ENCODE measurements at regions not wholly inside any gene's neighbourhood (a gene's known extent, or its start where the extent isn't known, plus 50 kb on each side); places are given as distances from the start of the nearest gene placed in this dataset.

- TF ChIP-seq ETS1 (IDR thresholded peaks at IDR 0.05) = no peak
- no peak for TF ChIP-seq CREB1 (CRISPR knock-in tag; IDR thresholded peaks at IDR 0.05; ENCODE audit: low read depth)
- no peak for TF ChIP-seq POLR2AphosphoS5 (IDR thresholded peaks at IDR 0.05; ENCODE audit: low read depth)
- no peak for TF ChIP-seq ZNF114 (CRISPR knock-in tag; IDR thresholded peaks at IDR 0.05)
These were observed 483.0 kb downstream of the DHX35 start (continued) for GRCh38 chr20:39445095-39445494.

- no peaks in the 10 kb centered on the region for H3K36me3 Mint-ChIP-seq (ENCODE audit: low read depth)
- ATAC-seq (no peak), DNase-seq (ENCODE audit: low spot score) (no peak)
- Histone ChIP-seq H3K4me2 (no peak overlapping the region), H3K79me2 (replicated peaks; ENCODE audit: insufficient read depth) (no peaks in the 10 kb centered on the region), H2AFZ (no peak overlapping the region), H3K9me2 (ENCODE audit: insufficient read depth) (no peaks in the 10 kb centered on the region), H4K20me1 (replicated peaks; ENCODE audit: insufficient read depth) (no peaks in the 10 kb centered on the region), H3K27me3 (ENCODE audit: insufficient read depth) (no peaks in the 10 kb centered on the region), H3K4me1 (ENCODE audit: insufficient read depth) (no peaks in the 10 kb centered on the region), H3K27ac (ENCODE audit: low read depth) (no peak overlapping the region), H3F3A (replicated peaks; ENCODE audit: low read depth) (no peaks in the 10 kb centered on the region), H3K4me3 (no peak overlapping the region), H3K36me3 (ENCODE audit: insufficient read depth) (no peaks in the 10 kb centered on the region)
- no peak overlapping the region for H3K4me3 Mint-ChIP-seq
- TF ChIP-seq ETS1 (IDR thresholded peaks at IDR 0.05) = no peak
- no peak for TF ChIP-seq EZH2 (IDR thresholded peaks at IDR 0.05; ENCODE audit: low read depth, unreplicated experiment)
- TF ChIP-seq POLR2AphosphoS5 (IDR thresholded peaks at IDR 0.05; ENCODE audit: low read depth) = no peak
- no peak for TF ChIP-seq CTCF (conservative IDR thresholded peaks at IDR 0.05; ENCODE audit: low read depth in 2 of 2)
- H3K27me3 Mint-ChIP-seq (ENCODE audit: insufficient read depth, low read depth, poor library complexity) = peaks cover 4% of the 10 kb centered on the region
- H3K4me1 Mint-ChIP-seq = no peaks in the 10 kb centered on the region
- H3K27ac Mint-ChIP-seq = no peak overlapping the region
- H3K9me3 Mint-ChIP-seq = no peaks in the 10 kb centered on the region
These were observed 471.3 kb downstream of the DHX35 start for GRCh38 chr20:39433466-39433865.

GRCh38 chr20:39431091-39431880 is 469.1 kb downstream of the DHX35 start:
- DNase-seq (ENCODE audit: low spot score) (no peak), ATAC-seq (no peak)
- H3K4me2 ChIP-seq = no peak overlapping the region
- H3K27ac Mint-ChIP-seq = no peak overlapping the region
- no peaks in the 10 kb centered on the region for H3K27me3 ChIP-seq (ENCODE audit: insufficient read depth)
- H3K27ac ChIP-seq (ENCODE audit: low read depth) = no peak overlapping the region
- H3K4me1 Mint-ChIP-seq = no peaks in the 10 kb centered on the region
- H2AFZ ChIP-seq = no peak overlapping the region
- H3K4me3 Mint-ChIP-seq = no peak overlapping the region
- H3K9me2 ChIP-seq (ENCODE audit: insufficient read depth) = no peaks in the 10 kb centered on the region
- H3K4me3 ChIP-seq = no peak overlapping the region
- no peaks in the 10 kb centered on the region for H3K79me2 ChIP-seq (replicated peaks; ENCODE audit: insufficient read depth)
- H3K36me3 ChIP-seq (ENCODE audit: insufficient read depth) = no peaks in the 10 kb centered on the region
- no peaks in the 10 kb centered on the region for H3K4me1 ChIP-seq (ENCODE audit: insufficient read depth)
- no peak for TF ChIP-seq EZH2phosphoT487 (IDR thresholded peaks at IDR 0.05; ENCODE audit: unreplicated experiment)
- no peak for TF ChIP-seq CREB1 (CRISPR knock-in tag; IDR thresholded peaks at IDR 0.05; ENCODE audit: low read depth)
- TF ChIP-seq STAT1 (IDR thresholded peaks at IDR 0.05; ENCODE audit: unreplicated experiment) = no peak
- H3K9me3 Mint-ChIP-seq = no peaks in the 10 kb centered on the region
- H3F3A ChIP-seq (replicated peaks; ENCODE audit: low read depth) = no peaks in the 10 kb centered on the region
- no peaks in the 10 kb centered on the region for H4K20me1 ChIP-seq (replicated peaks; ENCODE audit: insufficient read depth)
- H3K27me3 Mint-ChIP-seq (ENCODE audit: insufficient read depth, low read depth, poor library complexity) = peaks cover 7% of the 10 kb centered on the region
- H3K36me3 Mint-ChIP-seq (ENCODE audit: low read depth) = no peaks in the 10 kb centered on the region
